NCI-H226 (cell line): ENCODE measurements at regions not wholly inside any gene's neighbourhood (a gene's known extent, or its start where the extent isn't known, plus 50 kb on each side); places are given as distances from the start of the nearest gene placed in this dataset.

Source experiments
- DNase-seq: peaks from one replicate; pipeline ENCODE4 v3.0.0-alpha.2; 2015

DNA sequence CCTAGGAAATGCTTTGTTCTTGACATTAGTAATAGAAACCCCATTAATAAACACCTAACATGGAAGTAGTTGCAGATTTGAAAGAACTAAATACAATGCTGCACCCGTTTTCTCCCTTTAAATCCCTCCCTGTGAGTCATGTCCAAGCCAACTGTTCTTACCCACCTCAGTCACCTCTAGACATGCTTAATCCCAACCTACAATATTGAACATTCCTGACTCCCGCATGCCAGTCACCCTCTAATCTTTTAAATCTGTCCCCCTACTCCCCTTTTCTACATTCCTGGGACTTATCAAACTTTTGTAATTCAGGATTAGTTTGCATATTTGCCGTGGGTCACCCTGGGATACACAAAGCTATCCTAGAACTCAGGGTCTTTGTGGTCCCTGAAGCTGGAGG lies 374.6 kb downstream of the IRS1 start:
- no peak for DNase-seq

DNA sequence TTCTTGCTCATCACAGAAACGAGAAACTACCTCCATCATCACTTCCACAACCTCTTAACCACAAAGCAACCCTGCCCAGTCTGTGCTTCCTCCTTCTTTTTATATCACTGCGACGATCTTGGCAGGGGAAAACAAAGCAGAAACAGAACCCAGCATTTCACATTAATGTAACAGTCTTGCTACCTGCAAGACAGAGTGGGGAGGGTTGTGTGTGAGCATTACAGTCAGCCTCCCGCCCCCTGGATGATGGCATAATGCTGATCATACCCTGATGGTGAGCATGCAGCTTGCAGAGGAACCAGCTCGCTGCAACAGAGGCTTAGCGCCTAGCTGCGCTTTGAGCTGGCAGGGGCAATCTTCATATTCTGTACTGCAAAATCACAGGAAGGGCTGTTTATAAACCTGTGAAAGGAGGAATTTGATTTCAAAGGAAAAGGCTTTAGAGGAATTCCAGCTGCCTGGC lies 376.1 kb downstream of the IRS1 start:
- no peak for DNase-seq

DNA sequence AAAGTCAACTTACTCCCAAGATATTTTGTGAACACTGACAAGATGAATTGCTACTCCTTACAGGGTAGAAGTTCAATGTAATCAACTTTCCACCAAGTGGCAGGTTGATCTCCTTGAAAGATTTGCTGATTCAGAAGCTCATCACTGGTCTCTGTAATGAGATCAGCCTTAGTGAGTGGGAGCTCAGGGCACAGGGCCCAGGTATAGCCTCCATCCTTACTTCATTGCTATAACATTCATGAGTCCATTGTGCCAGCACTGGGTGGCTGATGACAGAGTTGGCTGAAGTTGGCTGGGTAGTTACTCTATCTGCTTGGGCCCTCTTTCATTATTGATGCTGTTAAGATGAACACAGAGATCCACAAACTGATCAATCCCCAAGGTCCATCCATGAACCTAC lies 379.0 kb downstream of the IRS1 start:
- no peak for DNase-seq

DNA sequence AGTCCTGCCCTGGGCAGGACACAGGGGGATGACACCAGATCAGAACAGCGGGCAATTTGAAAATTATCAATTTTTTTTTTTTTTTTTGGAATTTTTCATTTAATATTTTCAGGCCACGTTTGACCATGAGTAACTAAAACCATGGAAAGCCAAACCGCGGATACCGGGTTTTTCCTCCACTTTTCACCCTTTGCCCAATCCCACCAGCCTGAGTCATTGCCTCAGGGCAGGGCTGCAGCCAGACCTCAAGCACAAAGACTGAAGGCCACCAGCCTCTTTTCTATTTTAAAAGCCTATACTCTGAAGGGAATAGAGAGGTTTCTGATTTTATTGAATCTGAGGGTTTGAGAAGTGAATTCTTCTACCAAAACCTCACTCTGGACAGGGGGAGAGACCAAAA lies 381.1 kb downstream of the IRS1 start:
- DNase-seq: no peak

DNA sequence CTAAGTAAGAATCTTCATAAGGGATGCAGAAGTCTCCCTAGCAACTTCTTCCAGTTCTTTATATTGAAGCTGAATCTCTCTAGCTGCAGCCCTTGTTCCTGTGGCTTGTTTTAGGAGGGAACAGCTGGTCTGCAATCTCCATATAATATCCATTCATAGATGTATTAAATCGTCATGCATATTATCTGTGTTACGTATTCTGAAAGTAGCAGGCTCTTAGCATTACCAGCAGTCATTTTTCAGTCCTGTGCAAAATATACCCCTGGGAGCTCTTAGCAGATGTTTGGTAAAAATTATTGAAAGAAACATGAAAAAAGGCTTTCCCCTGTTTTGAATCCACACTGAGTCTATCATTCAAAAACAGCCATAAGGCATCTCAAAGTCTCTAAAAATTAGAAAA lies 385.3 kb downstream of the IRS1 start:
- DNase-seq: no peak

DNA sequence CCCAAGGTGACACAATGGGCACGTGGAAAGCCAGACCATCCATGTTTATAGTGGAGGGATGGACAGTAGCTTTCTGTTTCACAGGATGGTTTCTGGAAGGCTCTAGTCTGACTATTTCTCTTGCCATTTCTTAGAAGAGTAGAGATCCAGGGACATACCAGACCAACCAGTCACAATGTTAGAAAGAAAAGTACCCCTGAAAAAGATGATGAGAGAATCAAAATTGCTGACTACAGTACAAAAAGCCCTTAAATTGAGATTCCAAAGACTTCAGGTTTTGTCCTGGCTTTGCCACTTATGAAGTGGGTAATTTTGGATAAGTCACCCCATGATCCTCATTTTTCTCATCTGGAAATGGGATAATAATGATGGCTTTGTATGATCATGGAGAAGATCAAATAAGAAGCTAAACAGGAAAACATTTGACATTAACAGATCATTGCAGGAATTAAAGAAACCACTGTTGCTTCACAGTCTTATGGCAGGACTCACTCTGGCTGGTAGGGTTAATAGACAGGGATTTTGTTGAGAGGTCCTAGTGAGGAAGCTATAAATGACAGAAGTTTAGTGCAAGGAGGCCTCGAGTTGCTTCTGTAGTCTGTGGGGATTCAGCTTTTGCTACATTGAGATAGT lies 386.0 kb downstream of the IRS1 start:
- DNase-seq: no peak

DNA sequence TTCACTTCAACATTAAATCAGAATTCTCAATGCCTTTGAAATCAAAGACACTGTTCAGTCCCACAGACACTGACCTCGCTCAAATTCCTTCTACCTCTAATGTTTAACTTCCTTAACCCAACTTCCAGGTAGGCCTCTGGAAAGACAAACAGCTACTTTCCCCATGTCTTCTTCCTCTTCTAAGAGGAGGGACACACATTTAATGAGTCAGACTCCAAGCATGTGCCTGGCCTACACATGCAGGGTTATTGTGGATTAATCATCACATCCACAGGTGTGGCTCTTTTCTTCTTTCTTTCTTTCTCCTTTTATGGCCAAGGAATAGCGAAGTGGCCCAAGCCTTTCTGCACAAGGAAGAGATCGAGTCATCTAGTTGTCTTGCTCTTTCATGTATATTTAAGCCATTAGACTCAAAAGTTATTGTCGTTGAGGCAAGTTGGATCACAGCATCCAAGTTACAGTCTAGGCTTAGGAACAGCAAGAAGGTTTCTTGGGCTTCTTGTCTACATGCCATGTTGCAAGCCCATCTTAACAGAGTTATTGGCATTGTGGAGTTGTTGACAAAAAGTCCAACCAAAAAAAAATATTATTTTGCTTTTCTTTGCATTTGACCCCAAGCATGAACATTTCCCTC lies 387.8 kb downstream of the IRS1 start:
- peak; percentile 43 for DNase-seq

DNA sequence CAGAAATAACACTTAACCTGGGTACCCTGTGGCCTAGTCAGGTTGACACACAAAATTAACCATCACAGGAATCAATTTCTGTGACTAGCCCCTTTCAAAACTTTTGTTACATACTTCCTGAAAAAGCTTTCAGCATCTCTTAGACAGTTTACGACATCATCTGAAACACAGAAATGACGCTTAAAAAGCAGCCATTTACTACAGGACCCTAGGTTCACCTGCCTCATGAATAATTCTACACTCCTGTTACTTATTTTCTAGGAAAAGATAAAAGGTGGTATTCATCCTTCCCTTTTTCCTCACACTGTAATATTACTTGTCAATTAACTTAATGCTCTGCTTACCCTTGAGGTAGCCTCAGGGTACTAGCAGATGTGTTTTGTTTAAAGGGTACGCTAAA lies 388.4 kb downstream of the IRS1 start:
- no peak for DNase-seq

DNA sequence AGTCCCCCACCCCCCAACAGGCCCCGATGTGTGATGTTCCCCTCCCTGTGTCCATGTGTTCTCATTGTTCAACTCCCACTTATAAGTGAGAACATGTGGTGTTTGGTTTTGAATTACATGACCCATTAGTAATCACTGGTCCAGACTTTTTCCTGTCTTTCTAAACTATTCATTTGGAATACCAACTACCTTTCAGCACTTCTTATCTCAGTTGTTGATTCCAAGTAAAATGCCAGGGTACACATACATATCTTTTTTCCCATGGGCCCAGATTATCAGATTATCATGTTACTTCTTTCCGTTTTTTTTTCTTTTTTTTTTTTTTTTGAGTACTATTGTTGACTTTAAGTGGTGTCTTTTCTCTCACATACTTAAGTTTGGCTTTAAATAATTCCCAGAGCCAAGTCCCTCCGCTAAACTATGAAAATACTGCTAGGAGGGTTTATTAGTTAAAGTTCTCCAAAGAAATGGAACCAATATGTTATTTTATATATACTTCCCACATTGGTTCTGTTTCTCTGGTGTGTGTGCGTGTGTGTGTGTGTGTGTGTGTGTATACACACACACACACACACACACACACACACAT lies 389.3 kb downstream of the IRS1 start:
- no peak for DNase-seq

DNA sequence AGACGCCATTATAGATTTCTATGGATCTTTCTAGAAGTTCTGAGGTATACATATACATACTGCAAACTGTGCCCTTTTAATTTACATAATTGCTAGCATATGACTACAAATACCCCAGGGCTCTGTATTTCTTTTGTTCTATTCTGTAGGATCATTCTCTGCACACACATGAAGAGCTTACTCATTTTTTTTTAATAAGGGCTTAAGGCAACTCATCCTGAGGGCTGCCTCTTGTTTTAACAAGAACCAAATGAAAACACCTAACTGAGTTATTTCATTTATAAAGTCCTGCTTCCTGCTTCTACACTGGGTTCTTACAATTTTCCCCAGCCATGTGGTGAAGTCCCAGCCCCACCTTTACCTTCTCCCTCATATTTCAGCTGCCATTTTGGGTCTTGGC lies 390.5 kb downstream of the IRS1 start:
- no peak for DNase-seq

DNA sequence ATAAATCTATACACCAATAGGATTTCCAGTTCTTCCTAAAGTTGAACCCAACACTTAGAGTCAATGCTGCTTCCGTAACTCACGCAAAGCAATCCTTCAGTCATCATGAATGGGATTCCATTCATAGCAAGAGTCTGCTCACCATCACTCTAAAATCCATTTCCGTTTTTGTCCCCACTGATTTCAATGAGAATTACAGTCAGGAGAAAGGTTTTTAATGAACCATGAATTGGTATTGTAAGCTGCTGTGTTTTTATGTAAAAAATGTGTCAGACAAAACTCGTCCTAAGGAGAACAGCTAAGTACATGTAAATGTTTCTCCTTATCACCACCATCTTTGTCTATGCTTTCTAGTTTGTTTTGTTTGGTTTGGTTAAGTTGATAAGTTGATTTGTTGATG lies 391.5 kb downstream of the IRS1 start:
- no peak for DNase-seq

DNA sequence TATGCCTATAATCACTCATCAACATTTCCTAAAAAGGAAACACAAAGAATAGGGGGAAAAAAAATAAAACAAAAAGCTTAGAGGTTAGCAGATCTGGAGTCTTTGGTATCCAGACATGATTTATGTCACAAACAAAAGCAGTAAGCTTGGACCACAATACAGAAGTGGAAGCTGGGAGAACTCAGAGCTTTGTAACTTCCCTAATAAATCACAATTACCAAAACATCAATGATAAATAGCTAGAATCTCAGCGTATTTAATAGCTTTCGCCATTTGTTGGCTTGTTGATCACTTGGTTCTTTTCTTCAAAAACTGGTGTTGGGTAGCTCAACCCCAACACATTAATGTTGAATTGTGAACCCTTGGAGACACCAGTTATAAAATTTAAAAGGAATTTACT lies 392.5 kb downstream of the IRS1 start:
- DNase-seq: no peak

DNA sequence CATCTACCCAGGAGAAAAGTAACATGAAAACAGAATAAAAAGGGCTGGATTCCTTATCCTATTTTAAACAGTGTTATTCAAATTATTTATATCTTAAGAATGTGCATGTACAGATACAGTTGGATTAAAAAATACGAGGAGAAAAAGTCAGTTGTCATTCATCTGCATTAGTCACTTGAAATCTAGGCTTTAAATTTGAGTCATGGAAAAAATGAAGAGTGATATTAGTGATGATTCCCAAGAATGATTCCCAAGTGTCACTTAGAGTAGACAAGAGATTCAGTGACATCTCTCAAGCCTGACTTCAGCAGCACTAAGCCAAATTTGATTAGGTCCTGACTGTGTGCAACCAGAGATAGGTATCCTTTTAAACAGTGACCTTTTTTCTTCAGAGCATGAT lies 394.2 kb downstream of the IRS1 start:
- no peak for DNase-seq

DNA sequence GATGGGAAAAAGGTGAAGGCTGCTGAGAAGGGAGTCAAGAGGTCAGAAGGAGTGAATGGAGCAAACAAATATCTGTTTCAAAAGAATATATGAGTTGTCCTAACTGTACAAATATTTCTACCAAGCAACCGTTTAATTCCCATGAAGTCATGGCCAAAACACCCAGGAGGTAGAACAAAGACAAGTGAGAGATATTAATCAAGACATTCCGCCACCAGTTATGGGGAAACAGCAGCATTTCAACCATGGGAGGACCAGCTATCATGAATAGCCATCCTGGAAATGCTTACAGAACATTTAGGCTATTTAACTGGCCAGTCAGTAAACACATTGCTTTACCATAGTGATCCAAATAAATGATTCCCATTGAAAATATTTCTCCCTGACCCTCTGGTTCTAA lies 396.3 kb downstream of the IRS1 start:
- peak; percentile 59 for DNase-seq

DNA sequence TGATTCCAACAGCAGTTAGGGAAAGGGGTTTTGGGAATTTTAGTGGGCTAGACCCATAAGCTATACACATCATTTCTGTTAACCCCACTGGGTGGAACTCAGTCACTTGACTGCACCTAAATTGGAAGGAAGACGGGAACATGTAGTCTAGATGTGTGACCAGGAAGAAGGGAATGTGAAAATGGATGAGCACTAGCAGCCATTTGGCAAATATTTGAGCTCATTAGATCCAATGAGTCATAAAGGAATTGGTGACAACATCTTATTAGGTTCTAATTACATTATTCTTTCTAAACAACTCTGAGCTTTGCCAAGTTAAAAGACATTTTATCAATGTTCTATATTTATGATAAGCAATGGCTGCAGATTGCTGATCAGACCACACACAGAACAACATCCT lies 400.6 kb downstream of the IRS1 start:
- no peak for DNase-seq

DNA sequence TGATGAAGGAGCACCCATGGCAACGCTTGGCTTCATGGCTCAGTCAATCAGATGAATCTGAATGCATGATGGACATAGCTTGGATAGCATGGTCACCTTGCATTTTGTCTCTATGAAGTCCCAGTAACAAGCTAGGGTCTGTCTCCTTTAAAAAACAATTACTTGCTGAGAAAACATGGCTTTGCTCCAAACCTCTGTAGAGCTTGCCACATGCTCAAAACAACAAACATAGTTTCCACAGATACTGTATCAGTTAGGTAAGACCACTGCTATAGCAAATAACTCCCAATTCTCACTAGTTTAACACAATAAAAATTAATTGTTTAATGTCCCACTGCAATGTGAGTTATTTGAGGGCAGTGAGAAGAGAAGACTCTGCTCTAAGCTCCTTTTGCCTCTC lies 401.0 kb downstream of the IRS1 start:
- no peak for DNase-seq

DNA sequence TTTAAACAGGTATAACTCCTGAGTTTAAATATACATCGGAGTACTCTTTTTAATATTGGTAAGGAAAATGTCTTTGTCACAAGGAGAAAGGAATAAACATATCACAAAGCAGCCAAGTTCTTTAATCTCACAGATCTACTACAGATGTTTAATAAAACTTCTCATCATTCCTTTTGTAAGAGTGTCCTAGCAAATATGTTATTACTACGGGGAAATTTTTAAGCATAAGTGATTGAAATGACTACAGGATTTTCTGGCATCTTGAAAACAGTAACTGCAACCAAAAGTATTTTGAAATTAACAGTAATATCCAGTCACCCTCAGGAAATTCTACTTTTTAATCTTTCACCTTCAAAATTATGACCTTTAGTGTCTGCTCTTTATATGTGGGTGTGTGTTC lies 403.1 kb downstream of the IRS1 start:
- DNase-seq: no peak

DNA sequence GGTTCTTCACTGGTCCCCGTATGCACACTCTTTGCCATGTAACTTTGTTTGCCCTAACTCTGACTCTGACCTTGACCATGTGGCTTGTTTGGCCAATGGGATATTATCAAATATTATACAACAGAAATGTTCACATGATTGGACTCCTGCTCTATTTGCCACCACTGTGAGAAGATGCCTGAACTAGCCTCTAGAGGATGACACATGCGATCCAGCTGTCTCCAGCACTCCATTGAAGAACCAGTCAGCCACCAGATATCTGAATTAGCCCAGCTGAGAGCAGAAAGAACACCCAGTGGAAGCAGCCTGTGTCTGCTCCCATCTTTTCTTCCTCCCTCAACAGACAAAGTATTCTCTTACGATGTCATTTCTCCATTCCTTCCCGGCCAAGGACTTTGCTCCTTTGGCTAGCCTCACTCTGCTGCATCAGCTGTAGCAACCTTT lies 412.1 kb downstream of the IRS1 start:
- no peak for DNase-seq

DNA sequence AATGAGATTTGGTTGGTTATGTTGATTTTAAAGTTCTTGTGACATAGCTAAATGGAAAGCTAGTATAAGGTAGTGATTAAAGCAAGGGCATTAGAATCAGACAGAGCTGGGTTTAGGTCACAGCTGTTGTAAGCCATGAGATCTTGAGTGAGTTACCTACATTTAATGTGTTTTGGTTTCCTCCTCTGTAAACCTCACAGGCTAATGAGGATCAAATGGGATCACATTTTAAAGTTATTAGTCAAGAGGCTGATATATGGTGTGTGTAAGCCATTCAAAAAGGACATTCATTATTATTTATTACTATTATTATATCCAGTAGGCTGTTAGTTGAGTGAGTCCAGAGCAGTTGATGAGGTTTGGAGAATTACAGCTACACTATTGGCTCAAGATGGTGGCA lies 416.2 kb downstream of the IRS1 start:
- DNase-seq: no peak

DNA sequence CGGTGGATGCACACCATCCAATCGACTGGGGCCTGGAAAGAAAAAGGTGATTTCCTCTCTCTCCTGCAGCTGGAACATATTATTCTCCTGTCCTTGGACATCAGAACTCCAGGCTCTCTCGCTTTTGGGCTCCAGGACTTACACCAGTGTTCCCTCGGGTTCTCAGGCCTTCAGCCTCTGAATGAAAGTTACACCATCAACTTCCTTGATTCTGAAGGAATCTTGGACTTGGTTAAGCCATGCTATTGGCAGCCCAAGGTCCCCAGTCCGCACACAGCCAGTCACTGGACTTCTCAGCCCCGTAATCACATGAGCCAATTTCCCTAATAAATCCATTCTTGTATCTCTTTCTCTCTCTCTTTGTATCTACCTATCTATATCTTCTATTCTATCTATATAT lies 418.9 kb downstream of the IRS1 start:
- no peak for DNase-seq

DNA sequence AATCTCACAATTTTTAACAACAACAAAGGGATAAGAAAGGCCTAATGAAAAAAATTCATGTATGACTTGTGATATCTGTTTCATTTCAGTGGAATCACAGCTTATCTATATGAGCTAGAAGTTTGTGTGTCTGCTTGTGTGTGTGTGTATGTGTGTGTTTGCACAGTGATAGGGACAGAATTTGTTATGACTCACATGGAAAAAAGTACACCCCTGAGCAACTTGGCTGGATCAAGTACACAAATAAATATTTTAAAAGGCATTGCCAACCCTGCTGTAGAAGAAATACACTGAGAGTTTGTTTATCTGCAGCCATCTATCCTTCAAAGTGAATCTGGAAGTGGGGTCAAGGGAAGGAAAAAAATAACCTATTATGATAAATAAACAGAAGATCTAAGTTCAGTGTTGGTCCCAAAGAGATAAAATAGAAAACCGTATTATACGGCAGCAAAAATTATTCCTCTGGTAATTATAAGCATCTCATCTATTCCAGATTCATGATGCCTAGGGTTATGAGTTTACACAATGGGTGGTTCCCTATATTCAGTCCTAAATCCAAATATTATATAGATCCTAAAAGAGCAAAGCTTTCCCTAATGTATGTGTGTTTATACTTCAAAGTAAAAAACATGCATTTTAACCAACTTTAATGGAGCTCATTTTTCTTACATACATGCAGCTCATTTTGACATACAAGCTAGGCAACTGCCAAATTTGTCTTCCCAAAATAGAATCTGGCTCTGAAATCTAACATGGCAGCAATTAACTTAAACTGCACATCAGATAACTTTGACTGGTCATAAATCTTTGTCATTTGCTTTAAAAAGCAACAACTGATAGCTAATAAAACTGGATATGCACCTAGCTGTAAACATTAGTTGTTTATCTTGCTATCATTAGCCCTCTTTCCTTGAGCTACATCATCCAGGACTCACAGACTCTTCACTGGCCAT lies 420.6 kb downstream of the IRS1 start:
- no peak for DNase-seq

DNA sequence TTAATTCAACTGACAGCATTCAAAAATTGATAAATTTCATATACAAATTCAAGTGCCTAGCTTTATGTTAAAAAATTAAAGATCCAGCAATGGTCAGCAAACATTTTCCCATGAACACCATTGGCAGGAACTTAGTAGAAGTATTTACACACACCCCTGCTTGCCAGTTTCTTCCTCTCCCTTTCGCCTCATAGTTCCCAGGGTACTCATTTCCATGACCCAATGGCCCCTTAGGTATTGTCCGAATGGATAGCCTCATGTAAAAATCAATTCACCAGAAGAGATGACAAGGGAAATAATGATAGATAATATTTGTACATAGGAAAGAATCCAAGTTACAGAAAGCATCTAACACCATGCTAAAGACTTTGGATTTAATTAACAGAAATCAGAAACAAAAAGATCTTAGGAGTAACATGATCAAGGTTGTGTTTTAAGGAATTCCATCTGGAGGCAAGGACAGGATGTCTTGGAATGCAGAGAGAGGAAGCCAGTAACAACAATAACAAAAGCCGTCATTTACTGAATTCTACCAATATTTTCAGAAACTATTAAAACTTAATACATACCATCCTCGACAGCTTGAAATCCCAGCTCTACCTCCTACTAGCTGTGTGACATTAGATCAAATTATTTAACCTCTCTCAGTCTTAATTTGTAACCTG lies 423.0 kb downstream of the IRS1 start:
- DNase-seq: no peak

DNA sequence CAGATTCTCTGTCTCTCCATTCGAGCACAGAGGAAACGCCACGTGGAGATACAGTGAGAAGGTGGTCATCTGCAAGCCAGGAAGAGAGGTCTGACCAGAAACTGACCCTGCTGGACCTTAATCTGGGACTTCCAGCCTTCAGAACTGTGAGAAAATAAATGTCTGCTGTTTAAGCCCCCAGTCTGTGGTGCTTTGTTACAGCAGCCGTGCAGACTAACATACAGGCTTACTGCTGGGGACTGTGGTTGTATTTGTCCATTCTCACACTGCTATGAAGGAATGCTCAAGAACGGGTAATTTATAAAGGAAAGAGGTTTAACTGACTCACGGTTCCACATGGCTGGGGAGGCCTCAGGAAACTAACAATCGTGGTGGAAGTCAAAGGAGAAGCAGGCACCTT lies 432.7 kb downstream of the IRS1 start:
- no peak for DNase-seq
